K562 (cell line): ENCODE measurements at regions not wholly inside any gene's neighbourhood (a gene's known extent, or its start where the extent isn't known, plus 50 kb on each side); places are given as distances from the start of the nearest gene placed in this dataset.

Source experiments
- CHD4 ChIP-seq: fragments of 200-600 bp; sonication (generic); IDR thresholded peaks from 3 replicates; pipeline ENCODE4 v1.6.1; 2012; ENCODE audit warnings: low read depth, mild to moderate bottlenecking, mixed read lengths, low read length, inconsistent platforms; ENCODE audit not compliant: insufficient read depth, insufficient replicate concordance, poor library complexity, severe bottlenecking
- E2F4 ChIP-seq: sonication (generic); formaldehyde crosslinking; IDR thresholded peaks from 2 replicates; pipeline ENCODE4 v1.8.0; 2022; ENCODE audit warnings: mild to moderate bottlenecking, low read depth, missing genetic modification reagents
- HNRNPL ChIP-seq: fragments of 200-400 bp; formaldehyde crosslinking; IDR thresholded peaks from 2 replicates; pipeline ENCODE4 v1.6.1; 2017; ENCODE audit warnings: low read depth, mild to moderate bottlenecking, low read length
- SNAPC5 ChIP-seq: fragments of 250-450 bp; sonication (Bioruptor Pico); IDR thresholded peaks from 2 replicates; pipeline ENCODE4 v1.8.0; 2021; ENCODE audit warnings: moderate library complexity, mild to moderate bottlenecking, inconsistent platforms

GRCh38 chr6:10266462-10266861, 148.4 kb downstream of the TFAP2A start:
- TF ChIP-seq E2F4 (CRISPR knock-in tag) = no peak
- no peak for TF ChIP-seq SNAPC5 (CRISPR knock-in tag)
- no peak for TF ChIP-seq CHD4
- TF ChIP-seq HNRNPL = no peak
